ENCODE measurements at regions not wholly inside any gene's neighbourhood (a gene's known extent, or its start where the extent isn't known, plus 50 kb on each side); places are given as distances from the start of the nearest gene placed in this dataset.

GRCh38 chr17:65405563-65405962, 155.9 kb downstream of the AXIN2 start:
- DNase-seq (ENCODE audit: low spot score), result no peak

- DNase-seq (ENCODE audit: low spot score), result no peak
Measured at GRCh38 chr17:65404761-65405160, 156.7 kb downstream of the AXIN2 start.

- no peak for DNase-seq (ENCODE audit: low spot score)
Measured at GRCh38 chr17:65403626-65404025, 157.8 kb downstream of the AXIN2 start.

- no peak for DNase-seq (ENCODE audit: low spot score)
Measured at GRCh38 chr17:65402513-65403496, 158.6 kb downstream of the AXIN2 start.

- DNase-seq (ENCODE audit: low spot score), result no peak
Measured at GRCh38 chr17:65401561-65401960, 159.9 kb downstream of the AXIN2 start.

- no peak for DNase-seq (ENCODE audit: low spot score)
Measured at GRCh38 chr17:65400701-65401100, 160.7 kb downstream of the AXIN2 start.

DNA sequence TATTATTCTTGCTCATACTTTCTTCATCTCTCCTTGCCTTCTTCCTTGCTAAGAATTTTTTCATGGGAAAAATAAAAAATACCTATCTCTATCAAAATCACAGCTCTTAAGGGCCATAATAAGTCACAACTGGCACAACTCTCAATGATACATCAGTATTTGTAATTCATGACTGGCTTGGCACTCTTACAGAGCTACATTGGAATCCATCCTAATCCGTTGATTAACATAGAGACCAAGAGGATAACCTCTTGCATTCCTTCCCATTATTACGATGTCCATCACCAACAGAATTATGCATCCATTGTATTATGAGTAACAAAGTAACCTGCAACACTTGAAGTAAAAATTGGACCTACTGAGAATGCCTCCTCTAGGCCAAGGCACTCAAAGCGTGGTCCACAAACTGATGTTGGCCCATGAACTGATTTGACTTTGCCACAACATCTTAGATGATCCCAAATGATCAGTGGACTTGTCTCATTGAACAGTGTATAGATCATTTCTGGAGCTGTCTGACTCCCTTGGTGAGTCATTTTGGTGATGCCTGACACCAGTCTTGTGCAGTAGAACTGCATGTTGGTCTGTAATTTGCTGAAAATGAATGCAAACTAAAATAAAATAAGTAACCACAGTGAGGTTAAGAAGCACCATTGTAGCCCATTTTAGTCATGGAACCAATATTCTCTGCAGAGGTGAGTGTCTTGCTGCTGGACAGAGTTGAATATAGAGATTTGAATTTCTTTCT, 163.2 kb downstream of the AXIN2 start:
- no peak for DNase-seq (ENCODE audit: low spot score)

GRCh38 chr17:65395924-65396323, 165.5 kb downstream of the AXIN2 start:
- DNase-seq (ENCODE audit: low spot score), result no peak

DNA sequence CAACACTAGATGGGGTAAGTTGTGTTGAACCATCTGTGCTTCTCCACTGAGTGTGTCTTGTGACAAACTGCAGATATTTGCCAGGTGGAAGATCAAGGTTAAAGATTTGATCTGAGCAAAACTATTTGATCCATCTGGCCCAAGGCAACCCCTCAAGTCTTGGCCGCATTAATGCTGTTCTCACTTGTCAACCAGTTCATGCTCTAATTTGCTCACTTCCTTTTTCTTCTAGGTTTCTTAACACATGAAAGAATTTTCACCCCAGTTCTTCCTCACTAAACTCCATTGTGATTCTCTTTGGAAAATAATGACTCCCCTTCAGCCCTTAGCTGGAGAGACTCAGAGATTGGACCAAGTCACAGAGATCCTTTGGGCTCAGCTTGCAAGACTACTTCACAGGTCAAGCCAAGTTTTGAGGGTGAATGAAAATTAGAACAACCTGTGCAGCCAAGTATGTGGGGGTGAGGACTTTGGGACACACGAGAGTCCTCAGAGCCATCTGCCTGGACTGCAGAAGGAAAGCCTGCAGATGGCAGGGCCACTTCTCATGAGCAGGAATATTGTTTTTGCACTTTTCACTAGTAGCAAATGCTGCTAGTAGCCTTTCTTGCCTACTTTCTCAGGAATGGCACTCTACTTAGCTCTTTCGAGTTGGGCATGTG, 166.5 kb downstream of the AXIN2 start:
- no peak for DNase-seq (ENCODE audit: low spot score)

DNA sequence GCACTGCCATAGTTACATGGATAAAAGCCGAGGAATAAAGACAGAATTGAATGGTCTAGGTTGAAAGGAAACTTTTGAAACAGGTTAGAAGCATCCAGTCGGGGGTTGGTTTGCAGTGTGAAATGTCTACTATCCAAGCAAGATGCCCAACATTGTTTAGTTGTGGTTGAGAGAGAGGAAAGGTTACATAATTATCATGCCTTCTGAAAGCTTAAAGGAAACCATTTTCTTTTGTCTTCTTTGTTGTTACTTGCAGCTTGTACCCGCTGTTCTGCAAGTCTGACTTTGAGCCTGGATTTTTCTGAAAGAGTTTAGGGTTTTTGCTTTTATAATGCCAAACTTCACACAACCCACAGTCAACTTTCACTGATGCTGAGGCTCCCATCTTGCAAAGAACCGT, 167.9 kb downstream of the AXIN2 start:
- no peak for DNase-seq (ENCODE audit: low spot score)

DNA sequence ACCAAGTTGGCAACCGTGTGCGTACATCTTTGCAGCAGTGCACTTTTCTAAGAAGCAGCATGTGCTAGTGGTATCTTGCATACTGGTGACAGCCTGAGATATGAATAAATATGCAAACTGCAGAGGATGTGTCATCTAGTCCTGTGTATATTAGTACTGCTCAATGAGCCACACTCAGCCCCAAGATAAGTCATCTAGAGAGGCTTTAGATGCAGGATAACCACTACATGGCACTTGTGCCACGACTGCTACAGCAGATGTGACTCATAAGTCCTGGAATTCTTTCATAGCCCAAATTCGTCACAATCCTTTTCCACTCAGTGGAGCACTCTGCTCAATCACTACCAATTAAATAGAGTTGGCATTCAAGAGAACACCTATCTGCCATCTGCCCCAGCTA, 171.5 kb downstream of the AXIN2 start:
- DNase-seq (ENCODE audit: low spot score), result no peak

DNA sequence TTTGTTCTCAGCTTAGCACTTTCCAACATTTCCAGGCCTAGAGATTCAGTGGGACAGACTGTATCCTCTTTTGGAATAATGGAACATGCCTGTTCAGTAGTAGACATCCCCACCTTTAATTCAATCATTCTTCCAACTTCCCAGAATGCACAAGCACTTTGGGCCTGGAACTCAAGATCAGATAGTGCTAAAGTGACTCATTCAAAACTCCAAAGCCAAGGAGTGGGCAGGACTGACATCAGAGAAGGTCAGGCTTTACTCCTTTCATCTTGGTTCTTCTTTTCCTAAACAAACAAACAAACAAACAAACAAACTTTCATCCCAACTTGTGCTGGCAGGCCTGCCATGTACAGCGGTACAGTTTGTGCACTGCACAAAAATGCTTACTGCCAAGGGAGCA, 172.0 kb downstream of the AXIN2 start:
- no peak for DNase-seq (ENCODE audit: low spot score)

- DNase-seq (ENCODE audit: low spot score), result no peak
Measured at GRCh38 chr17:65388911-65389310, 172.5 kb downstream of the AXIN2 start.

DNA sequence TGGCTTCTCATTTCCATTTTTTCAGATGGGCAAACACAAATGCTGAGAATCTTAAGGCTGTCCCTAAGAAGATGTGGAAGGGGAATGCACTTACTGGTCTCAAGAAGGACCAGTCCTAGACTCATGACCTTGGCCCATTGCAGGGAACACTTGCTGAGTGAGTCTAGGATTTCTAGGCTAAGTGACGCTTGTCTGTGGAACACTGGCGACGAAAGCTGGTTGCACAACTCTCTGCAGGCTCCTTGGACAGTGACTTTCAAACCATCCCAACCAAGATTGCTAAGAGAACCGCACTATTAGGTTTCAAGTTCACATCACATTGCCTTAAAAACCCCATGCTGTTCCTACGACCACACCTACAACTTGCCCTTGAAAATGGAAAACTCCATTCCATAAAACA, 174.1 kb downstream of the AXIN2 start:
- no peak for DNase-seq (ENCODE audit: low spot score)

DNA sequence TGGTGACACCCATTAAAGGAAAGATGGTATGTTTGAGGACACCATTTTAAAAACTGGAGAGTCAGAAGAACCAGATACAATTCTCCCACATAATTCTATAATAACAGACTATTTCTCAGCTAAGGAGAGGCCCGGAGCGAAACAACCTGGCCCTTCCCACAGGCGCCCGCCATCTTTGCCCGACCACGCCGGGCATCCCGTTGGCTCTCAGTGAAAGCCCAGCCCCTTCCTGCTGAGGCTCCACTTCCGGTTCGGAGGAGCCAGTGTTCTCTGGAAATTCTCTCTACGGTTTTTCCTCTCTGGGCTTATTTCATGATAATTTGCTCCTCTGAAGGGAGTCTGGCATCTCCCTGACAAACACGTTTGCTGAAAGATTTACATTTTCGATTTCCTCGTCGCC, 175.7 kb downstream of the AXIN2 start:
- DNase-seq (ENCODE audit: low spot score), result no peak

DNA sequence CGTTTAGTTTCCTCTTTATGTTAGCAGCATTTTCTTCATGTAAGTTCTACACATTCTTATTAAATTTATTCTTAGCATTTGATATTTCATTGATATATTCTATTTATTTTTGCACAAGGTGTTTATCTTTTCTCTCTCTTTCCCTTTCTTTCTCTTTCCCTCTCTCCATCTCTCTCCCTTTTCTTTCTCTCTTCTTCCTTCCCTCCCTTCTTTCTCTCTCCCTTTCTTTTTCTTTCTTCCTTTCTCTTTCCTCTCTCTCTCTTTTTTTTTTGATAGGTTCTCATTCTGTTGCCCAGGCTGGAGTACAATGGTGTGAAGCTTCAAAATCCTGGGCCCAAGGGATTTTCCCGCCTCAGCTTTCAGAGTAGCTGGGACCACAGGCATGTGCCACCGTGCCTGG, 176.4 kb downstream of the AXIN2 start:
- no peak for DNase-seq (ENCODE audit: low spot score)

DNA sequence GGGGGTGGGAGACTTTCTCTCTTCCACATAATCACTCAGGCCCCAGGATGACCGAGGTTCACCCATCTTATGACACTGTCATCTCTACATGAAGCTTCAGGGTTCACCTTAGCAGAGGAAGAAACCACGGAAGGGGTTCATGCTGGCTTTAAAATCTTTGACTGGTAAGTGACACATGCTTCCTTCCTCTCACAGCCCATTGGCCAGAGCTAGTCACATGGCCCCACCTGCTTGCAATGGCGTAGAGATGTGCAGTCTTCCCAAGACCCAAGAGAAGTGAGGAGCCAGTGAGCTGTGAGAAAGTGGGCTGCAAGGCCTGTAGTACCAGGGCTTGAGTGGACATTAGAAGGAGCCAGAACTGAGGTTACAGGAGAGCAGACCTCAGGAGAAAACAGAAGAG, 180.3 kb downstream of the AXIN2 start:
- DNase-seq (ENCODE audit: low spot score), result no peak

- no peak for DNase-seq (ENCODE audit: low spot score)
Measured at GRCh38 chr17:65374966-65375365, 186.5 kb downstream of the AXIN2 start.

GRCh38 chr17:65371702-65372101, 189.7 kb downstream of the AXIN2 start:
- no peak for DNase-seq (ENCODE audit: low spot score)

DNA sequence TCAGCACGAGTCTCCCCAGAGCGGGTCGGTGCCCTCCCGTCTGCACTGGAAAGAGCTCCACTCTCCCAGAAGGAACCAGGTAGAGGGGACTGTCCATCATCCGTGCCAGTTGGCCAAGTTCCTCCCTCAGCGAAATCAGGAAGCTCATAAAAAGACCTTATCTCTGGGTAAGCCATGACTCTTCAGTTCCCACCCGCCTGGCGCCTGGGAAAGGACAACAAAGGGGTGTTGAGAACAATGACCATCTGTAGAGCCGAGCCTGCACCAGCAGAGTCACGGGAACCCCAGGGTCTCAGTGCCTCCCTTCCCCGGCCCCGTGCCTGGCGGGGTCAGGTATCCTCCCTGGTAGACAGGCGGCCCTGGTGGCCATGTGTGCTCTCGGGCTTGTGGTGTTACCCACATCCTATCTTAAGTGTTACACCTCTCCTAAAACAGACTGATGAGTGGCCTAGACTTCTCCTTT, 190.7 kb downstream of the AXIN2 start:
- DNase-seq (ENCODE audit: low spot score), result no peak

- no peak for DNase-seq (ENCODE audit: low spot score)
Measured at GRCh38 chr17:65368341-65368740, 193.1 kb downstream of the AXIN2 start.

GRCh38 chr17:65366102-65366844, 195.2 kb downstream of the AXIN2 start:
- no peak for DNase-seq (ENCODE audit: low spot score)
